ENCODE measurements at regions not wholly inside any gene's neighbourhood (a gene's known extent, or its start where the extent isn't known, plus 50 kb on each side); places are given as distances from the start of the nearest gene placed in this dataset.

DNA sequence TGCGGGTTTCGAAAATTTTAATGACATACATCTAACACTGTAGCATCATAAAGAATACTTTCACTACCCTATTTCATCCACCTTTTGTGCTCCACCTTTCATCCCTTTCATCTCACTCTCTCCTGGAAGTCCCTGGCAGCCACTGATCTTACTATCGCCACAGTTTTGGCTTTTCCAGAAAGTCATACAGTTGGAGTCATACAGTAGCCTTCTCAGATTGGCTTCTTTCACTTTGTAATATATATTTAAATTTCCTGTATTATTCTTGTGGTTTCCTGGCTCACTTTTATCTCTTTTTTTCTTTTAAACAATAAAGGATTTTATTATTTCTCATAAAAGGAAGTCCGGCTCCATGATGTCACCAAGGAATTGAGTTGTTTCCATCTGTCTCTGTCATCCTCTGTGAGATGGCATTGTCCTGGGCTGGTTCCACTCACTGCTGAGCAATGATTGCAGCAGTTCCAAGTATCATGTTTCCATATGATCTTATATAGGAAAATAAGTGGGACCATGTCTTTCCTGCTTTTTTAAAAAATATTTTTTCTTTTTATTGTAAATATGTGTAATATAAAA lies 626.3 kb downstream of the POM121L12 start:
- Mint-ChIP-seq H3K9me3 (peaks cover 30 to 52% of the 10 kb centered on the region in 2 donors), H3K27ac (peak overlapping the region in 1 of 2 donors; percentile 17), H3K36me3 (no peaks in the 10 kb centered on the region)
- no peak for DNase-seq (ENCODE audit: low spot score in 2 of 2)
- ATAC-seq: no peak

DNA sequence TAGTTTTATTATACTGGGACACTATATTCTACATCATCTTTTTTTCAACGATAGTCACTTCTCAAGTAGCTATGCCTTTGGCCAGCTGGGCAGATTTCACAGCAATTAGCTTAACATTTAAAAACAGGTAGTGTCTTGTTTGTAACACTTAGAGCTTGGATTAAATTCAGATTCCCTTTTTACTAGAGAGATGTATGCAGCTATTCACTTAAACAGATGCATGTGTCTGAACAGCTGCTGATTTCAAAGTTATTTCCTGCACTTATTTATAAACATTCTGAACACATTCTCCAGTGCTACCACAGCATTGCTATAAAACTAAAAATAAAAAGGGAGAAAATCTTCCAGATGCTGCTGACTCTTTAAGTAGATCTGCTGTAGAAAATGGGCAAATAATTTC lies 637.2 kb downstream of the POM121L12 start:
- DNase-seq (ENCODE audit: low spot score in 2 of 2) (no peak), ATAC-seq (no peak)
- Mint-ChIP-seq H3K27ac (no peak overlapping the region), H3K36me3 (no peaks in the 10 kb centered on the region), H3K9me3 (peaks cover 9 to 13% of the 10 kb centered on the region in 2 donors)

DNA sequence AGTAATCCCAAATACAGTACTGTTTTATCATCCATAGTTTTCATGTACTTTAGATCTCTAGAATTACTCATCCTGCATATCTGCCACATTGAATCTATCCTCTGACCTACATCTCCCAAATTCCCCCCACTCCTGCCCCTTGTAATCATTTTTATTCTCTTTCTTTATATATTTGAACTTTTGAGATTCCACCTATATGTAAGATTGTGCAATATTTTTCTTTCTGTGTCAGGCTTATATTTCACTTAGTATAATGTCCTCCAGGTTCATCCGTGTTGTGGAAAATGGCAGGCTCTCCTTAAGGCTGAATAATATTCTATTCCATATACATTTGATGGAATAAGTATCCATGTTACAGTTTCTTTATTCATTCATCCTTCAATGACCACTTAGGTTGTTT lies 640.4 kb downstream of the POM121L12 start:
- Mint-ChIP-seq H3K9me3 (peaks cover 17 to 30% of the 10 kb centered on the region in 2 donors), H3K36me3 (peaks cover 0 to 6% of the 10 kb centered on the region in 2 donors), H3K27ac (no peak overlapping the region)
- no peak for ATAC-seq
- DNase-seq (ENCODE audit: low spot score in 2 of 2): no peak

DNA sequence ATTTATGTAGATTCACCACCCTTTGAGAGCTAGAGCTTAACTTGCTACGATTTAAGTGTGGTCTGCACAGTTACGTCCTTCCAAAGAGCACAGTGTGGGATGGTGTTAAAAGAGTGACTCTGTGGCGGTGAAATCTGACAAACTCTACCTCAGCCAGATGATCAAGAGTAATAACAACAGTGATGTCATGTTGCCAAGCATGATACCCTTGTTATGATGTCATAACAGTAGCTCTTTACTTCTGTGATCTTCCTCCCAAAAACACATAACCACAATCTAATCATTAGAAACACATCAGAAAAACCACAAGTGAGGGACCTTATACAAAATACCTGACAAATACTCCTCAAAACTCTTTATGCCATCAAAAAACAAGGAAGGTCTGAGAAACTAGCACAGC lies 649.3 kb downstream of the POM121L12 start:
- H3K9me3 Mint-ChIP-seq: peaks cover 31 to 46% of the 10 kb centered on the region in 2 donors
- H3K27ac Mint-ChIP-seq: no peak overlapping the region
- DNase-seq (ENCODE audit: low spot score in 2 of 2): no peak
- no peak for ATAC-seq
- peaks cover 0 to 22% of the 10 kb centered on the region in 2 donors for H3K36me3 Mint-ChIP-seq

DNA sequence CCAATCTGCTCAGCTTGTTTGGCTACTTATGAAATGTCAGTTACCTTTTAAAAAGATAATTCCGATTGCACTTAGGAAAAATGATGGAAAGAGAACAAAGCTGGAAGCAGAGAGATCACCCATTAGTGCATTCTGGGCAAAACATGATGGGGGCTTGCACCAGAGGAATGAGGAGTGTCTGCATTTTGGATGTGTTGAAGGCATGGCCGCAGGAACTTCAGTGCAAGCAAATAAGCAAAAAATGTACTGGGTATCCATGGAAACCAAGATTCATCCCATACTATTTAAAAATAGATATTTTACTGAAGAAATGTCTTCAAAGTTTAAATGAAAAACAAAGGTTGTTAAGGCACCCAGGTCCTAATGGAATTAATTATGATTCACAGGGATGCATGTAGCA lies 655.0 kb downstream of the POM121L12 start:
- no peak overlapping the region for H3K27ac Mint-ChIP-seq
- ATAC-seq (no peak), DNase-seq (ENCODE audit: low spot score in 2 of 2) (no peak)
- peaks cover 0 to 8% of the 10 kb centered on the region in 2 donors for H3K36me3 Mint-ChIP-seq
- peaks cover 33 to 36% of the 10 kb centered on the region in 2 donors for H3K9me3 Mint-ChIP-seq

DNA sequence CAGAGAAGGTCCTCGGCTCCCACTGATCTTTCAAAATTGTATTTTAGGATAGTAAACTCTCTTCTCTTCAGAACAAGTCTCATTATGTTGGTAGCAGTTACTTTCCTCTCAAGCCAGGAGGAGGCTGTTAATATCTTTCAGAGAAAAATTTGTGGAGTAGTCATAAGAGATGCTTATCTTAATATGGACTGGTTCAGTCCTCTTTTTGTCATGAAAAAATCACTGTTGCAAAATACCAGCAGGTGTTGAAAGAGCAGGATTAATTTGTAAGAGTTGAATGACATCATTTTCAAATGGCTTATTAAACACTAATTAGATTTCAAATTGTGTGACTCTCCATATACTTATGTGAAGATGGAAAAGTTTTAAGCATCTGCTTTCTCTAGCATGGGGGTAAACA lies 662.5 kb downstream of the POM121L12 start:
- H3K36me3 Mint-ChIP-seq: no peaks in the 10 kb centered on the region
- no peak for DNase-seq (ENCODE audit: low spot score in 2 of 2)
- ATAC-seq: no peak
- H3K27ac Mint-ChIP-seq: no peak overlapping the region
- H3K9me3 Mint-ChIP-seq: peaks cover 14 to 15% of the 10 kb centered on the region in 2 donors

DNA sequence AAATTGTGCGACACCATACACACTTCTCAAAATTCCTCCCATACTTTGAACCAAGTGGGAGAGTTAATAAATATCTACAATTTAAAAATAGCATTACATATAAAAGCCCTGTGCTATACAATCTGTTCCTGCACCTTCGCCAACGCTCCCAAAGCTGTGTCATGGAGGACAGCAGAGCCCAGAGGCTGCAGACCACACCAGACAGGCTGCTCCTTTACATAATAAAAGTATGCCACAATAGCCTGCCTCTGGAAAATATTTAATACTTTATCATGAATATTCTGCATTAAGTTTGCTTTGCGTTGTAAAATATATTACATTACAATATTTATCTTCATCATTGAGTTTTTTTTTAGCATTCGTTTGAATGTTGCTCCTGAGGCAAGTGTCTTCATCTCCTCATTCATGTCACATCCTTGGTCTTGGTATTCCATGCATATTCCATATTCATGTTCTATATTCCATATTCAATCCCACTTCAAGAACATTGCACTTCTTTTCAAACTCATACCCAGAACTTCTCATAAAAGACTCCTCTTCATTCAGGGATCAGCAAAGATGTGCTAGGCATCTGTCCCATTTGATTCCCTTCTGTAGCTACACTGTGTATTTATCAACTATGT lies 663.9 kb downstream of the POM121L12 start:
- H3K9me3 Mint-ChIP-seq: peaks cover 11% of the 10 kb centered on the region in 2 donors
- no peak for ATAC-seq
- no peak for DNase-seq (ENCODE audit: low spot score in 2 of 2)
- no peaks in the 10 kb centered on the region for H3K36me3 Mint-ChIP-seq
- H3K27ac Mint-ChIP-seq: no peak overlapping the region

DNA sequence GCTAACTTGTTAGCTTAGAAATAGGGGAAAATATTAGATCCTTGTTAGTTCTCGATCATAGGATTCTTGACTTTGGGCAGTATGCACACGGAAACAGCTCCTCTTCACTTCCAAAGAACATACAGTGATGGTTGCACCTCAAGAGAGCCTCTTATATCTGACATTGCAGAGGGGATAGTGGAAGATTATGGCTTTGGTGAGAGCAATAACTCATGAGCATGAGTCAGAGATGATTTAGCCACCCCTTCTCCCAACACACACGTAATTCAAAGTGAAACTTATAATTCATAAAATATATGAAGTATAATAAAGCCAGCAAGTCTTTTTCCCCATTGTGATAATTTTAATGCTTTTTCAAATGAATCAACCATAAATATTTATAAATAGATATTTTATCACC lies 683.7 kb downstream of the POM121L12 start:
- no peak for DNase-seq (ENCODE audit: low spot score in 2 of 2)
- peaks cover 0 to 4% of the 10 kb centered on the region in 2 donors for H3K36me3 Mint-ChIP-seq

DNA sequence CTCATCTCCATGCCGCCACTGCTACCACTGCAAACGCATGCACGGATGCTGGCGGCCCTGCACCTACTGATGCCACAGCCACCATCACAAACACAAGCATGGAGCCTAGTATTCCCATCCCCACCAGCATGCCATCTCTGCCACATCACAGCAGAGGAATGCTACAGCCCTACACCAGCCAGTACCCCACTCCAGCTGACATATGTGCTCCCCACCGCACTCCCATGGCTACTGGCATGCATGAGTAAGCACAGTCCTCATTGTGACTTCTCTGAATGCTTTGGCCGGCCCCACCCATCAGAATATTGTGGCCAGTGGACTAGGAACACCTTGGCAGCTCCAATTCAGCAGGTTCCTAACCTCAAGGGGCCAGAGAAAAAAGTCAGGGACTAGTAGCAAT lies 705.5 kb downstream of the POM121L12 start:
- peaks cover 0 to 14% of the 10 kb centered on the region in 2 donors for H3K36me3 Mint-ChIP-seq
- H3K9me3 Mint-ChIP-seq: peaks cover 31 to 39% of the 10 kb centered on the region in 2 donors
- no peak for ATAC-seq
- H3K27ac Mint-ChIP-seq: no peak overlapping the region
- DNase-seq (ENCODE audit: low spot score in 2 of 2): no peak

More for the DNA sequence above, 683.7 kb downstream of the POM121L12 start:
- H3K27ac Mint-ChIP-seq: no peak overlapping the region
- peaks cover 24 to 30% of the 10 kb centered on the region in 2 donors for H3K9me3 Mint-ChIP-seq
- no peak for ATAC-seq

DNA sequence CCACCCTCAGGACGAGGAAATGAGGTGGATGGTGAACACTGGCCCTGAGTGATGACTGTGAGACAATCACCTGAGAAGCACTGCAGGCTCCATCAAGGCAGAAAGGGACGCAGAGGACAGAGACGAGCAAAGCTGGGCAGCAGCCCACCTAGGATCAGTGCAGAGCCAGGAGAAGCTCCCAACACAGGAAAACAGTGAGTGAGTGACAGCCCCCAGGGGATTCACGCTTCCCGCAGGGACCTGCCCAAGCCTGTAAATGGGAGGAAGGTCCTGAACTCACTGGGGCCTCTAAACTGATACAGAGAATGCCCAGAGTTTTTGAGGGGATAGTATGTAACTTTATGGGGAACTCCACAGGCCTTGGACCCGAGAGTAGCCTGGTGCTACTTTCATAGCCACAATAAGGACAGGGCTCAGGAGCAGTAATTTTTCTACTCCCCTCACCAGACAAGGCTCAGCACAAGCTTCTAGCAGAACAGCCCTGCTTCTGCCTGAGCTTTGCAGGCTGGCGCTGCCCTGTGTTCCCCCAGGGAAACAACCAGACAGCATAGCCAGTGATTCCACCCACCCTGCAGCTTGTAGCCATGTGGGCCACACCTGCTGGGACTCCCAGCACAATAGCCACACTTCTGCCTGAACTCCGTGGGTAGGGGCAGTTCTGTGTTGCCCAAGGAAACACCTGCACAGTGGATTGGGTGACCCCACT lies 708.4 kb downstream of the POM121L12 start:
- Mint-ChIP-seq H3K36me3 (peaks cover 0 to 19% of the 10 kb centered on the region in 2 donors), H3K27ac (no peak overlapping the region), H3K9me3 (peaks cover 30 to 35% of the 10 kb centered on the region in 2 donors)
- DNase-seq (ENCODE audit: low spot score in 2 of 2): no peak
- no peak for ATAC-seq

DNA sequence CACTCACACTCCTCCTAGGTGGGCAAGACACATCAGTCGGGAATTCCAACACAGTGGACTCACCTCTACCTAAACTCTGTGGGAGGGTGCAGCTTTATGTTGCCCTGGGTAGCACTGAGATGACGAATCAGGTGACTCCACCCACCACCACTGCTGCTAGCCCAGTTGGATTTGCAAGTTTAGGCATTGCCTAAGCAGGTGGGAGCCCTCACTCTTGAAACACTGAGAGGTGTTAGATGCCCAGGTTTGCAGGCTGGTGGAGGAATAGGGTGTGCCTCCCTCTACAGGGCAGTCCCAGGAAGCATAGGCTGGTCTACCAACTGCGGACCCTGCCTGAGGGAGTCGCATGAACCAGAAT lies 708.9 kb downstream of the POM121L12 start:
- H3K36me3 Mint-ChIP-seq: peaks cover 0 to 19% of the 10 kb centered on the region in 2 donors
- ATAC-seq (no peak), DNase-seq (ENCODE audit: low spot score in 2 of 2) (no peak)
- no peak overlapping the region for H3K27ac Mint-ChIP-seq
- H3K9me3 Mint-ChIP-seq: peaks cover 30 to 33% of the 10 kb centered on the region in 2 donors

DNA sequence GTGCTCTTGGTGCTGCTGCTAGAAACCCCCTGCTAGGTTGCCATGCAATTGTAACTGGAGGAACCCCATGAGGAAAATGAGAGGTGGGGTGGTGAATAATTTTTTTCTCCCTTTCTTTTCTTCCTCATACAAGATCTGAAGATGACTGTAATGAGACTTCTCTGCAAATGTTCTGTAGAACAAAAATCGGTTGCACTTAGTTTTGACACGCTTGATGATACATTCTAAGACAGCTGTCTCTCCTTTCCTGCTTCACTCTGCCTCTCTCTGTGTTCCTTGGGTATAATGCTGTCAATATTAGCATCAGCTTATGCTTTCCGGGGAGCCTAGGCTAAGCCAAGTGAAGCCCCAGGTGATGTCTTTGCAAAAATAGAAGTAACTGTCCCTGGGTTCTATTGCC lies 721.5 kb downstream of the POM121L12 start:
- no peak overlapping the region for H3K27ac Mint-ChIP-seq
- H3K9me3 Mint-ChIP-seq: peaks cover 17 to 21% of the 10 kb centered on the region in 2 donors
- H3K36me3 Mint-ChIP-seq: no peaks in the 10 kb centered on the region
- DNase-seq (ENCODE audit: low spot score in 2 of 2): no peak
- no peak for ATAC-seq

DNA sequence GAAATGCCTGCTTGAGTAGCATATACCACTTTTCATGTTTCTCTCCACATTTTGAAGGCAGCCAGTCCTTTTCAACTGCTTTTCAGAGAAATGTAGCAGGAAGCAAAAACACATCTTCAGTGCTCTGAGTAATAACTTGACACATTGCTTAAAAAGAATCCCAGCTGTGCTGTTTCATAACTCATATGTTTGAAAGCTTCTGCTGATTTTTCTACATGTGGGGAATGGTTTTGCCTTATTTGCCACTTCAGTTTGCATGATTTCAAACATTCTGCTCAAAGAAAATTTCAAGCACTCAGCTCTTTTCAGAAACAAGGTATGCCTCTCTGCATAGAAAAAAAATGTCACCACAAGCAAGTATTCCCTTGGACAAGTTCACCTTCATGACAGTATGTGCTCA lies 732.8 kb downstream of the POM121L12 start:
- Mint-ChIP-seq H3K27ac (no peak overlapping the region), H3K9me3 (peaks cover 42 to 53% of the 10 kb centered on the region in 2 donors), H3K36me3 (peaks cover 9 to 25% of the 10 kb centered on the region in 2 donors)
- ATAC-seq (no peak), DNase-seq (ENCODE audit: low spot score in 2 of 2) (no peak)

DNA sequence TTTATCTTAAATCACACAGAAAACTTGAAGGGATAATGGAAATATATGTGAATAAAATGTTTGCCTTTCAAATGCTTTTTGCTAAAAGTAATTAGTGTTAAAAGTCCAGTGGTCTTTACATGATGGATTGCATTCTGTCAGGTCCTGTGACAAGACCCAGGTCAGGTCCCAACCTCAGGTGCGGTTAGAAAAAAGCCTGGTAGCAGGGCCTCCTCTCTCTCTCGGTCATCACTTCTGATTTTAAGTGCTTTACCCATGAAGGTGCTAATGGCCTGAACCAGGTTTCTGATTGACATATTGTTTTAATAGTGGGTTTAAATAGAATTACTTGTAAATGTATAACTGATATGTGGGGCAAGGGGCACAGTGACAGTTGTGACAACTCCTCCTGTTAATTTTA lies 736.3 kb downstream of the POM121L12 start:
- Mint-ChIP-seq H3K9me3 (peaks cover 28 to 42% of the 10 kb centered on the region in 2 donors), H3K27ac (no peak overlapping the region), H3K36me3 (peaks cover 0 to 11% of the 10 kb centered on the region in 2 donors)
- DNase-seq (ENCODE audit: low spot score in 2 of 2): no peak
- no peak for ATAC-seq

DNA sequence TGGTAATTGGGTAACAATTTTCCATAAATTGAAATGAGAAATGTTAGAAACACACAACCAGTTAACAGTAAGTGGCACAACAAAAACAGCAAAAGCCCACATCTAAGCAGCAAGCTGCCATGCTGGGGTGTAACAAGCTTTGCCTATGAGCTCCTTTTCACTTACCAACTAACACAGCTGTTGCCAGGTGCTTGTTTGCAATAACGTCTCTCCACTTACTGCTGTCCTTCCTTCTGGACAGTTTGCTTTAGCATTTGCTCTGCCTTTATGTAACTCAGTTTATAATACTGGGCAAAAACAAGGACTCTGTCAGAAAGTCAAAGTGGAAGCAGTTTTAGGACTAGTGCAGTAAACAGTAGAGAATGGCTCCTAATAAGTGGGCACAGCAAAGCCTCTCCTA lies 740.9 kb downstream of the POM121L12 start:
- Mint-ChIP-seq H3K36me3 (no peaks in the 10 kb centered on the region), H3K27ac (no peak overlapping the region), H3K9me3 (peaks cover 5 to 20% of the 10 kb centered on the region in 2 donors)
- DNase-seq (ENCODE audit: low spot score in 2 of 2) (no peak), ATAC-seq (no peak)

DNA sequence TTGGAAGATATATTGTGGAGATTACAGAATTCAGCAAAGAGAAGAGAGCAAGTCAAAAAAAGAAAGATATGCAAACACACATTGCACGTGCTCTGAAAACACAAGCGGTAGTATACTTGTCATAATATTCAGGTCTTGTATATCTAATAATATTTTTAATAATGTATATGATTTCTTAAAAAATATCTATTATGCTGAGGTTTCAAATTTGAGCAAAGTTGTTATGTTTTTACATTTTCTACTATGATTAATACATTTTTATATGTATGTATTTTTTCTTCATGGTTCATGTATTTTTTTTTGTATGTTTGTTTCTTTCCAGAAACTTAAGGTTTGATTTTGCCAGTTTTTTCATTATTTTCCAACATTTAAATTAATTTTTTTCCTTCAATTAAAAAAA lies 752.4 kb upstream of the VSTM2A start:
- DNase-seq (ENCODE audit: low spot score in 2 of 2): no peak
- ATAC-seq: no peak

DNA sequence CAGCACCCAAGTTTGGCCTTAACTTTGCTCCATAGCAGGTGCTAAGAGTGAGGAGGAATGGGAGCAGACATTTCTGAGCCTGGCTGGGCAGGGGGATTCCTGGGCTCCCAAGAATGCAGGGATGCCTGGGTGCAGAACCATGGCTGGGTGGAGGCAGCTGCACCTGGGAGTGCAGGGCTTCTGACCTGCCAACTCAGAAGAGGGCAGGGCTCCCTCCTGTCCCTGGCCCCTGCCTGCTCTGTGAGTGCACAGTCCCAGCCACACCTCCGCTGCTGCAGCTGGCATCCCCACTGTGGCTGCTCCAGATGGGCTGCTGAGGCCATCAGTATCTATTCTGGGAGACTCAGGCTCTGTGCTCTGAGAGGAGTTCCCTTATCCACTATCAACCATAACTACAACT lies 747.4 kb upstream of the VSTM2A start:
- ATAC-seq: no peak
- Mint-ChIP-seq H3K9me3 (peaks cover 19 to 23% of the 10 kb centered on the region in 2 donors), H3K27ac (no peak overlapping the region), H3K36me3 (peaks cover 0 to 15% of the 10 kb centered on the region in 2 donors)
- DNase-seq (ENCODE audit: low spot score in 2 of 2): no peak

More for the DNA sequence above, 752.4 kb upstream of the VSTM2A start:
- Mint-ChIP-seq H3K9me3 (peaks cover 18 to 20% of the 10 kb centered on the region in 2 donors), H3K36me3 (no peaks in the 10 kb centered on the region), H3K27ac (no peak overlapping the region)
